Small intestine (tissue), 7 donors: ENCODE measurements at regions not wholly inside any gene's neighbourhood (a gene's known extent, or its start where the extent isn't known, plus 50 kb on each side); places are given as distances from the start of the nearest gene placed in this dataset.

ENCODE experiments used
- DNase-seq, 2 donors: peaks; one replicate each; pipeline versions ENCODE4 v3.0.0 to v3.0.0-alpha.2; 2013
- FAIRE-seq: peaks from 2 replicates; lab custom pipeline; 2012; peaks lifted over from hg19 to GRCh38; lab: Jason Lieb, UNC
- H3K27ac ChIP-seq, 3 donors: one replicate each; pipeline ENCODE4 v1.5.1; 2013; ENCODE audit warnings: low read length in 2 of 3, mild to moderate bottlenecking in 2 of 3, control low read depth in 1 of 3, inconsistent platforms in 1 of 3, low read depth in 1 of 3, moderate library complexity in 1 of 3
- H3K27me3 ChIP-seq, 3 donors: one replicate each; pipeline ENCODE4 v1.6.1; 2013; ENCODE audit warnings: low read length in 3 of 3, inconsistent platforms in 1 of 3; ENCODE audit not compliant: control insufficient read depth in 3 of 3, insufficient read depth in 3 of 3
- H3K36me3 ChIP-seq, 3 donors: one replicate each; pipeline ENCODE4 v1.6.1; 2013; ENCODE audit warnings: low read length in 3 of 3, inconsistent platforms in 1 of 3, low read depth in 1 of 3, mild to moderate bottlenecking in 1 of 3, moderate library complexity in 1 of 3; ENCODE audit not compliant: control insufficient read depth in 3 of 3, insufficient read depth in 2 of 3
- H3K4me1 ChIP-seq, 3 donors: one replicate each; pipeline ENCODE4 v1.6.1; 2013; ENCODE audit warnings: low read length in 2 of 3, inconsistent platforms in 1 of 3, low read depth in 1 of 3, mild to moderate bottlenecking in 1 of 3, moderate library complexity in 1 of 3; ENCODE audit not compliant: control insufficient read depth in 3 of 3, insufficient read depth in 2 of 3
- H3K4me3 ChIP-seq, 3 donors: one replicate each; pipeline ENCODE4 v1.5.1; 2013; ENCODE audit warnings: low read length in 3 of 3, control low read depth in 1 of 3, inconsistent platforms in 1 of 3, low read depth in 1 of 3, mild to moderate bottlenecking in 1 of 3, moderate library complexity in 1 of 3
- H3K9me3 ChIP-seq, 2 donors: one replicate each; pipeline ENCODE4 v1.6.1; 2013; ENCODE audit warnings: low read depth in 1 of 2, low read length in 1 of 2; ENCODE audit not compliant: control insufficient read depth in 2 of 2, insufficient read depth in 1 of 2
- WGBS, 3 donors: extraction: QIAGEN DNeasy Blood & Tissue Kit; methylation state at CpG; one replicate each; pipeline ENCODE4 v1.1.7; 2013; 5-methylcytosine and 5-hydroxymethylcytosine counted together
- donor health status: healthy with polysubstance abuse.
- donor health status: control.
- donor health status: control.
- donor health status: Bipolar disorder and iron deficiency.
- donor health status: healthy.

- H3K9me3 ChIP-seq, result no peaks in the 10 kb centered on the region
- no peak for FAIRE-seq
- no peak overlapping the region for H3K27ac ChIP-seq
- H3K36me3 ChIP-seq, result no peaks in the 10 kb centered on the region
- WGBS, 3 donors, result 23 to 58% (median 55%) methylated on average over 1 of the region's 1 CpG
- no peaks in the 10 kb centered on the region for H3K4me1 ChIP-seq
- no peak overlapping the region for H3K4me3 ChIP-seq
- peaks cover 0 to 3% (median 3%) of the 10 kb centered on the region in 3 donors for H3K27me3 ChIP-seq
- DNase-seq, result peak; percentile 19 to 37
These were observed 169.3 kb upstream of the ZC3H12A start for GRCh38 chr1:37305108-37305507.

GRCh38 chr1:37305841-37306240 lies 168.5 kb upstream of the ZC3H12A start:
- 45 to 51% (median 45%) methylated on average over 7 of the region's 7 CpGs for WGBS, 3 donors
- Histone ChIP-seq H3K9me3 (no peaks in the 10 kb centered on the region), H3K4me1 (no peaks in the 10 kb centered on the region), H3K4me3 (no peak overlapping the region), H3K36me3 (no peaks in the 10 kb centered on the region), H3K27me3 (peaks cover 0 to 3% (median 3%) of the 10 kb centered on the region in 3 donors), H3K27ac (no peak overlapping the region)
- no peak for DNase-seq
- FAIRE-seq, result no peak

GRCh38 chr1:37306461-37306860 lies 167.9 kb upstream of the ZC3H12A start:
- H3K9me3 ChIP-seq, result no peaks in the 10 kb centered on the region
- FAIRE-seq (no peak), DNase-seq (no peak)
- H3K4me1 ChIP-seq, result no peaks in the 10 kb centered on the region
- H3K4me3 ChIP-seq, result no peak overlapping the region
- H3K27me3 ChIP-seq, result peaks cover 0 to 7% (median 3%) of the 10 kb centered on the region in 3 donors
- no peaks in the 10 kb centered on the region for H3K36me3 ChIP-seq
- WGBS, 3 donors, result 73 to 80% (median 76%) methylated on average over 4 of the region's 4 CpGs
- H3K27ac ChIP-seq, result no peak overlapping the region

GRCh38 chr1:37306871-37307270 lies 167.5 kb upstream of the ZC3H12A start:
- 78 to 82% (median 79%) methylated on average over 11 of the region's 11 CpGs for WGBS, 3 donors
- H3K36me3 ChIP-seq, result no peaks in the 10 kb centered on the region
- H3K4me3 ChIP-seq, result no peak overlapping the region
- no peak overlapping the region for H3K27ac ChIP-seq
- no peaks in the 10 kb centered on the region for H3K4me1 ChIP-seq
- H3K9me3 ChIP-seq, result no peaks in the 10 kb centered on the region
- FAIRE-seq (no peak), DNase-seq (no peak)
- H3K27me3 ChIP-seq, result peaks cover 0 to 10% (median 3%) of the 10 kb centered on the region in 3 donors

GRCh38 chr1:37308031-37308960 lies 166.1 kb upstream of the ZC3H12A start:
- no peaks in the 10 kb centered on the region for H3K9me3 ChIP-seq
- WGBS, 3 donors, result 67 to 69% (median 68%) methylated on average over 25 of the region's 25 CpGs
- H3K27me3 ChIP-seq, result peaks cover 0 to 16% (median 3%) of the 10 kb centered on the region in 3 donors
- no peak overlapping the region for H3K27ac ChIP-seq
- peak in 1 of 2 donors; percentile 2 for DNase-seq
- H3K4me3 ChIP-seq, result no peak overlapping the region
- no peak for FAIRE-seq
- H3K36me3 ChIP-seq, result no peaks in the 10 kb centered on the region
- H3K4me1 ChIP-seq, result no peaks in the 10 kb centered on the region

- 66 to 80% (median 80%) methylated on average over 3 of the region's 3 CpGs for WGBS, 3 donors
- Histone ChIP-seq H3K27me3 (peaks cover 0 to 20% (median 6%) of the 10 kb centered on the region in 3 donors), H3K9me3 (no peaks in the 10 kb centered on the region), H3K4me1 (no peaks in the 10 kb centered on the region), H3K27ac (no peak overlapping the region), H3K4me3 (no peak overlapping the region), H3K36me3 (no peaks in the 10 kb centered on the region)
- DNase-seq, result no peak
- FAIRE-seq, result no peak
These were observed 164.8 kb upstream of the ZC3H12A start for GRCh38 chr1:37309574-37309973.

- no peaks in the 10 kb centered on the region for H3K9me3 ChIP-seq
- H3K36me3 ChIP-seq, result no peaks in the 10 kb centered on the region
- no peaks in the 10 kb centered on the region for H3K4me1 ChIP-seq
- no peak overlapping the region for H3K4me3 ChIP-seq
- H3K27me3 ChIP-seq, result peaks cover 0 to 20% (median 10%) of the 10 kb centered on the region in 3 donors
- DNase-seq, result no peak
- FAIRE-seq, result no peak
- H3K27ac ChIP-seq, result no peak overlapping the region
- 63 to 73% (median 64%) methylated on average over 13 of the region's 13 CpGs for WGBS, 3 donors
These were observed 164.3 kb upstream of the ZC3H12A start for GRCh38 chr1:37310064-37310463.

- H3K9me3 ChIP-seq, result no peaks in the 10 kb centered on the region
- H3K27me3 ChIP-seq, result peaks cover 0 to 43% (median 41%) of the 10 kb centered on the region in 3 donors
These were observed 159.0 kb upstream of the ZC3H12A start for GRCh38 chr1:37315371-37315846.

More at GRCh38 chr1:37315371-37315846, 159.0 kb upstream of the ZC3H12A start:
- Histone ChIP-seq H3K27ac (no peak overlapping the region), H3K4me1 (no peaks in the 10 kb centered on the region), H3K36me3 (no peaks in the 10 kb centered on the region), H3K4me3 (no peak overlapping the region)
- FAIRE-seq (no peak), DNase-seq (no peak)
- WGBS, 3 donors, result 11 to 28% (median 17%) methylated on average over 4 of the region's 4 CpGs
